Activated T-cell treated with anti-CD3 and anti-CD28 coated beads for 24 hours (primary cell): ENCODE measurements at regions not wholly inside any gene's neighbourhood (a gene's known extent, or its start where the extent isn't known, plus 50 kb on each side); places are given as distances from the start of the nearest gene placed in this dataset.

ENCODE experiments used
- DNase-seq: peaks from one replicate; pipeline ENCODE4 v3.0.0-alpha.2; 2020; ENCODE audit warnings: low read depth

DNA sequence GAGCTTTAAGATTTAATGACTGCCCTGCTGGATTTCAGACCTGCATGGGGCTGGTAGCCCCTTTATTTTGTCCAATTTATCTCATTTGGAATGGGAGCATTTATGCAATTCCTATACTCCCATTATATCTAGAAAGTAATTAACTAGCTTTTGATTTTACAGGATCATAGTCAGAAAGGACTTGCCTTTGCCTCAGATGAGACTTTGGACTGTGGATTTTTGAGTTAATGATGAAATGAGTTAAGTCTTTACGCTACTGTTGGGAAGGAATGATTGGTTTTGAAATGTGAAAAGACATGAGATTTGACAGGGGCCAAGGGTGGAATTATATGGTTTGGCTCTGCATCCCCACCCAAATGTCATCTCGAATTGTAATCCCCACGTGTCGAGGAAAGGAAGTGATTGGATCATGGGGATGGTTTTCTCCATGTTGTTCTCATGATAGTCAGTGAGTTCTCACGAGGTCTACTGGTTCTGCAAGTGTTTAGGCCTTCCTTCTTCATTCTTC, 213.1 kb upstream of the DCN start:
- no peak for DNase-seq

DNA sequence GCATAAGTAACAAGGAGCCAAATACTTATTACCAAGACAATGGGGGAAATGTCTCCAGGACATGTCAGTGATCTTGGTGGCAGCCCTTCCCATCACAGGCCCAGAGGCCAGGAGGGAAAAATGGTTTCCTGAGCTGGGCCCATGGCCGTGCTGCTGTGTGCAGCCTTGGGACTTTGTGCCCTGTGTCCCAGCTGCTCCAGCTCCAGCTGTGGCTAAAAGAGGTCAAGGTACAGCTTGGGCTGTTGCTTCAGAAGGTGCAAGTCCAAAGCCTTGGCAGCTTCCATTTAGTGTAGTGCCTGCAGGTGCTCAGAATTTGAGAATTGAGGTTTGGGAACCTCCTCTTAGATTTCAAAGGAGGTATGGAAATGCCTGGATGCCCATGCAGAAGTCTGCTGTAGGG, 212.3 kb upstream of the DCN start:
- DNase-seq, result no peak

DNA sequence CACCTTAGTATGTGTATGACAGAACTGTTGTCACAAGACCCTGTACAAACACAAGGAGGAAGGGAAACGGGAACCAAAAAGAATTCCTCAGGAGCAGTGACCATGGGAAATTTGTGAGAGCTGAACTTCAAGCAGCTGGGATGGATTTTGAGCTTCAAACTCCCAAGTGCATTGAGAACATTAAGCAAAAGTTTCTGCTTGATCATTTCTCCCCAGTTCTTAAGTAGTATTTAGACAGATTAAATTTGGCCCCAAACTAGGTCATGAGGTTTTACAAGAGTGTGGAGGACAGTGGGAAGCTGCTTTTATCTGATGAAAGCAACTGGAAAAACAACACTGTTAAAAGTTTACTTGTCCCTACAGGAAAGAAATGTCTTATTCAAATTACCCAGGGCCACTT, 206.0 kb upstream of the DCN start:
- no peak for DNase-seq

DNA sequence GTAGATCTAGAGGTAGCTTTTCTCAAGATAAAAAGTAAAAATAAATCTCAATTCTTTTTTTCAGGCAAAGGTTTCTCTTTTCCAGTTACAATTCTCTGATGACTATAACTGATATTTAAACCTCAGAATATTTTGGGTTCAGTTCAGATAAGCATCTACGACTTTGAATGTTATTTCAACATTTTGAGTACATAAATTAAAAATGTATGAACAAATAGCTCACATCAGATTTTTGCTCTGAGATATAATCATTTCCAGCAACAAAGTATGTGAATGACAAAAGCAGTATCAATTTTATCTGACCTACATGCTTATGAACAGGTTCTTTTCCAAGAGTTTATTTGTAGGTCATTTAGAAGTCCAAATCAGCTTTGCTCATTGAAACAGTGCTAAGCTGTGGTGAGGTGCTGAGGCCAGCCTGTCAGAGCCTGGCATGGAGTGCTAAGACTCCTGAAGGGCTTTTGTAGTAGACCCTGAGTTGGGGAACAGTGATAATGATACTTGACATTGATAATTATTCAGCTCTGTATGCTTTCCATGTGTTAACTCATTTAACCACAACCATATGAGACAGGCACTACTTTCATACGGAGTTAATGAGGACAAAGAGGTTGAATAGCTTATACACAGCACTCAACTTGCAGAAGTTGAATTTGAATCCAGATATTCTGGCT, 205.0 kb upstream of the DCN start:
- no peak for DNase-seq

DNA sequence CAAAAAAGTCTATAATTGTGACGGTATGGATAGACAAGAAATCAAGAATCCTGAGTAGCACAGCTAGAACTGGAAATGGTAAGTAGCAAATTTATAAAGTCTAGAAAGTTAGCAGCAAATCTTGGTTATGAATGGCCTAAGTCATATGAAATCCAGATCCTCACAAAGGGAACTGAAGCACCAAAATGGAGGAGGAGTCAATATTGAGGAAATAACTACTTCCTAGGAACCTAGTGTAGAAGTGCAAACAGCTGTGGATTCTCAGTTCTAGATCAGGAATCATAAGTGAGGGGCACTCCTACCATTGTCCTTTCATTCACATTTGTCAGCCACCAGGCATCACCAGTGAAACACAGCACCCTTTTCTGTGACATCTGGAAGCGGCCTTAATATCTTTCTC, 202.2 kb upstream of the DCN start:
- DNase-seq, result no peak

DNA sequence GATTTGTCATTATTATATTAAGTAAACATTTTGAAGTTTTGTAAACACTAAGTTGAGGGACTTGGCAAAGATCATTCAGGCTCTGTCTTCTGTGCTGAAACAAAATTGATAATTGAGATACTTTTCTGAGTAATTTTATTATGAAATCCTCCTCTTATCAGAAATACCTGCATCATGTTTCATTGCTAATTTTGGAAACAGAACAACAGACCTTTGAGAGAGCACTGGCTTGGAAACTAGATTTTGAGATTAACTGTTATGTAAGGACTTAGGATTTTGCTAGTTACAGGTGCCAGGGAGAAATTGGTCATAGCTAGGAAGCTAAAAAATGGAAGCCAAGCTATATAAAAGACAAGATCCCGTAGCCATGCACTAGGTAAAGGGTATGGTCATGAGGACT, 201.7 kb upstream of the DCN start:
- no peak for DNase-seq

DNA sequence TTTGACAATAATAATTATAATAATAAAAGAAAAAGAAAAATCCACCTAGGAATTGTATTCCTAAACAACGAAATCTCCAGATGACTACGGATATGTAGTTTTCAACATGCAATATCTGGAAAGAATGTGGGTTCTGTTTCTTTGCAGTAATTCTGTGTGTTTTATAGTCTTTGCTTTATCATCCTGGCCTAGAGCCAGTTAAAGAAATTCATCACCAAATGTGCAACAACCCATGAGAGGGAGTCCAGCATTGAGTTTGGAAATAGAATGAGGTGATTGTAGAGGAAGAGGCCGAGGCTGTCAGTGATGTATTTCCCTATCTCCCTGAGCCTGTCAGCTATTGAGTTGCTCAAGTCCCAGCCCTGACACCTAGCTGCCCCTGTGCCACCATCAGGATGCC, 200.5 kb upstream of the DCN start:
- DNase-seq, result no peak

DNA sequence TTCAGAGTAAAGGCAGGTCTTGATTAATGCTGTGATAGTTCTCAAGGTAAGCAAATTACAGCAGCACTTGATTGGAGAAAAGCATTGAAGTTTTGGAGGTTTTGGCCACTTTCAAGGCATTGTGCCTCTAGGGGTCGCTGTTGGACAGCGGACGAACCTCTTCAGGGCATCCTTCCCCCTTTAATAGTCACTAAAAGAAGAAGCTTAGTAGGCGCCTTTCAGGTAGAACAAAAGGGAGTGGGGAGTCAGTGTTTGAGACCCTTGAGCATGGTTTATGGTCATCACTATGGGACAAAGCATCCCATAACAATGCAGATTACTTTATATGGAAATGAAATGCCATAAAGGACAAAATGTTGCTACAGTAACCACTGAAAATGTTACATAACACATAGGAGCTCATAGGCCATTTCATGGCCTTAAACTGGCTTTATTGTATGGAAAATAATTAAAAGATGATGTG, 199.5 kb upstream of the DCN start:
- peak; percentile 76 for DNase-seq

DNA sequence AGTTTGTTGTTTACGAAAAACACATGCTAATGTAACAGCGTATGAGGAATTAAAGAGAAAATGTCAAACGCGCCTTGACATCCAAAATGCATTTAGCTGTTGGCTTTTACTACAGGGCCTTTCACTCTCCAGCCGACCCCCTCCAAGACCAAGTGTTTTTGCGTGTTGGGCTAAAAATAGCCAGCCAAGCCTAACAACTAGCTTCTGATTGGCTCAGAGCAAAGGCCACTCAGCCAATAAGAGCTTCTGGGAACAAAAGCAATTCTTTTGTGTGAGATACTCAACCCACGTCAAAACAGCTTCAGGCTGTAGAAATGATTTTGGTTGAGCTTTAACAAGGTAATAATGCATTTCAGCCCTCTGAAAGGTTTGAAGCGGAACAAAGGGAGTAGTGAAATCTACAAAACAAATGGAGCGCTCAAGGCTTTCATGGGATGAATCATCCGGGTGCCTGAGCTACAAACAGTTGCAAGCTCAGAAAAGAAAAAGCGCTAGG, 198.7 kb upstream of the DCN start:
- no peak for DNase-seq

DNA sequence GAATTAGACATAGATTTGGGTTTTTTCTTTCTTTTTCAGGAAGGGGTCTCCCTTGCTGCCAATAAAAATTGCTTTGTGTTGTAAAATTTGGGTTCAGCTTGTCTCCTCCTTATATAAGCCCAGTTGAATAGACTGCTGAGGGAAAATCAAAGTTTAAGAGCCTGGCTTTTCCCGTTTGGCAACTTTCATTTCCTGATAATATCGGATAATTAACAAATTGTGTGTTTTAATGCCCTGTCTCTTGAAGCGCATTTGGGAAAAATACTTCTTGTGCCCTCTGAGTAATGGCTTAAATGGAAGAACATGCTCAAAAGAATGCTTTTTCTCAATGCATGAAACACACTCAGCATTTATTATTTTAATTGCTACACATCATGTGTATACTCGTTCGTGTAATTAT, 198.0 kb upstream of the DCN start:
- no peak for DNase-seq

DNA sequence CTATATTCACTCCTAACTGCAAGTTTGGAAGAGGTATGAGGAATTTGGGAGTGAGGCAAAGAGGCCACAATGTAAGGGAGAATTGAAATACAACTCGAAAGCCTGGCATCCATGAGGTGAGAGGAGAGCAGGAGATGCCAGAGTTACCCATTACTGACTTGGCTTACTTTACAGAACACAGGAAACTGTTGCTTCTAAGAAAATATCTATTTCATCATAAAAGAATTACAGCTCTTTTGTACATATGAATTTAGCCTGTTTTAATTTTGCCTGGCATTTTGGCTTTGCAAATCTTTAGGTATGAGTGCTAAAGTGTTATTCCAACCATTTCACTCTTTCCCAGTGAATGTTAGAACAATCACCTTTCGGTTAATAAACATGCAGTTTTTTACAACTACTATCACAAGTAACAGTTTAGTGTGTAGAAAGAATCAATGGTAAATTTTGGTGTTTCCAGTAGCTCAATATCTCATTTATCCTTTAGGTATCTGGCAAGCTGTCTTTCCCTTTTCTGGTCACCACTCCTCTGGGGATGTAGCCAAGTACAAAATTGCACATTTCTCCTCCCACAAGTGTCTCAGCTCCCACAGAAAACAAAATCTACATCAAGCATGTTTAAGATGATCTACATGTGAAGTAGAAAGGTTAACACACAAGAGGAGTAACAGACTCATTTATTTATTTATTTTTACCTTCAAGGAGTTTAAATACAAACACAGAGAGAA, 196.6 kb upstream of the DCN start:
- no peak for DNase-seq

DNA sequence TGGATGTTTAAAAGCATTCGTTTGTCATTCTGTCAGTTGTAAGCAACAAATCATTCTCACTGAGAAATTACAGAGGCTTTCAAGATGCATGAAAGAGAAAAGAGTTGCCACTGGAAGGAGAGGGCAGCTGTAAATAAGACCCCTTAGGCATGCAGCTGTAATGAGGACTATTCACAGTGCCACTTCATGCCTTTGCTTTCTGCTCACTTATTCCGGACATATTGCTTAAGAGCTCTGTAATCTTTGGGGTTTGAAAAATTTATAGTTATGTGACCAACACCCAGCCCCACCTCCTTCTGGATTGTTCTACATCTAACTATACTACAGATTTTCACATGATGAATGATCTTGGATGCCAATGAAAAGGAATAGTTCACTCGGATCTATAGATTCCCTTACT, 194.8 kb upstream of the DCN start:
- no peak for DNase-seq

DNA sequence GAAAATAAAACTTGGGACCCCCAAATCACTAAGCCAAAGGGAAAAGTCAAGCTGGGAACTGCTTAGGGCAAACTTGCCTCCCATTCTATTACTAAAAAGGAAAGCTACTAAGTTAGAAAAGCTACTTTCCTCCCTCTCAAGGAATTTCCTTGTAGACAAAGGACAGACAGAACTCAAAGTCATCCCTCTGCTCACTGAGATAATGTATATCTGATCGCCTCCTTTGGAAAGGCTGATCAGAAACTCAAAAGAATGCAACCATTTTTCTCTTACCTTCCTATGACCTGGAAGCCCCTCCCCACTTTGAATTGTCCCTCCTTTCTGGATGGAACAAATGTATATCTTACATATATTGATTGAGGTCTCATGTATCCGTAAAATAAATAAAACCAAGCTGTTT, 190.5 kb upstream of the DCN start:
- DNase-seq, result no peak

DNA sequence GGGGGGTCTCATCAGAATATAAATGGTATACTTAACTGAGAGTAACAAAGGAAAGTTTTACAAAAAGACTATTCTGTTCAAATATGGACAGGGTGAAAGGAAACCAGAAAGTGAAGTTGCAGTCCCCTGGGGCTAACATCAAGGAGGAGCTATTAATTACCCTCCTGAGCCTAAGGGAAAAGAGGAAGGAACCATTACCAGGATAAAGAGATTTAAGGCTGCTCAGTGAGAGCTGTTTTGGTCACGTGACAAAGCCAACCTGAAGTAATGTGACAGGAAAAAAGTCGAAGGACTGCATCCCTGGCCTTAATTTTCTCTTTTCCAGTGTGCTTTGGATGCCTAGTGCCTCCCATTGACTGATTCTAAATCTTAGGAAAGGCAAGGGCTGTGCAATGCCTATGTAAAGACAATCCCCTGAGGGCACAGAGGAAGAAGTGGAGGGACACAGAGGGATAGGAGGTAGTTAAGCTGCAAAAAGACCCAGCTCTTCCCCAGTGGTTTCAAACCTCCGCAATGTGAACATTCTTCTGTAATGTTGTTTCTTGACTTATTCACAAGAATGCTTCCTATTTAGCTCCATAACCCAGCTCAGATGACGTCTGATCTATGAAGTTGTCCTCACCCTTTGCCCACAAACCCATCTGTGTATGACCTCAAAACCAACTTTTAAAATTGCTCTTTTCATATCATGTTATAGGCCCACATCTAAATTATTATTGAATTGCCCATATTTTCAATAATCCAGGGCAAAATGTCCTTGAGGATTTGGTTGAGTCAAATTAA, 187.7 kb upstream of the DCN start:
- no peak for DNase-seq

DNA sequence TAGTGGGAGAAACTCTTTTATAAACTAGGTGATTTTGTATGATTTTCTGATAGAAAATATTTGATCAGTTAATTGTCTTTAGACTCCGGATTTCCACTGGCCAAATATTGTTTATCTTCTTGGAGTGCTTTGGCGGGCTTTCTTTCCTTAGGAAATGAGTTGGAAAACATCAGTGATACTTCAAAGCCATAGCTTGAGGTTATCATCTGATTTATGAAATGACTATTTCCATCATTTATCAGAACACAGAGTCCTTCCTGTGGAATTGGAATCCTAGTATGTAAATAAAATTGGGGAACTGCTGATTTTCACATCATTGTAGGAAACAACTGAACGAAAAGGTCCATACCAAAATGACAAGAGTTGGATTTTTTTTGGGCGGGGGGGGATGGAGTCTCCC, 186.0 kb upstream of the DCN start:
- DNase-seq, result no peak

DNA sequence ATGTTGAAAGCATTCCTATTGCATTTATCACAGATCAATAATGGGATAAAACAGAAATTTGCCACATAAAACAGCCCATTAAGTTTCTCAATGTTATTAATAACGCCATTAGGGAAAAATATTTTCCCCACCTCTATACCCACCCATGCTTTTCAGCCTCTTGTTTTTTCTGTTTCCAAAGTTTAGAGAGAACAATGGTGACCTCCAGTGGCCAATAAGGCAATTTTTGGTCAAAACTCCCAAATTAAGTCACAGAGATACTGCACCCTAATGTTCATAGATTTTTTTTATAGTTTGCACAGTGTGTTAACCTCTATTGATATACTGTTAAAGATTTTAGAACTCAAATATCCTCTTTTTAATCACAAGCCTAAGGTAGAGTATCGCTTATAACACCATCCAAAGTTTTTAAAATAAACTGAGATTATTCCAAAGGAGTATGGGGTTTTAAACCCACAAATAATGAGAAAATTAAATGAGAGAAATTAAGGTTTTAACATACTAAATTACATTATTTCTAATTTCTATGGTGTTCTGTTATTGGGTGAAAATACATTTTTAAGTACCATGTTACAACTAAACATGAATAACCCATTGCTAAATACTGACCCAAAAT, 184.7 kb upstream of the DCN start:
- no peak for DNase-seq

DNA sequence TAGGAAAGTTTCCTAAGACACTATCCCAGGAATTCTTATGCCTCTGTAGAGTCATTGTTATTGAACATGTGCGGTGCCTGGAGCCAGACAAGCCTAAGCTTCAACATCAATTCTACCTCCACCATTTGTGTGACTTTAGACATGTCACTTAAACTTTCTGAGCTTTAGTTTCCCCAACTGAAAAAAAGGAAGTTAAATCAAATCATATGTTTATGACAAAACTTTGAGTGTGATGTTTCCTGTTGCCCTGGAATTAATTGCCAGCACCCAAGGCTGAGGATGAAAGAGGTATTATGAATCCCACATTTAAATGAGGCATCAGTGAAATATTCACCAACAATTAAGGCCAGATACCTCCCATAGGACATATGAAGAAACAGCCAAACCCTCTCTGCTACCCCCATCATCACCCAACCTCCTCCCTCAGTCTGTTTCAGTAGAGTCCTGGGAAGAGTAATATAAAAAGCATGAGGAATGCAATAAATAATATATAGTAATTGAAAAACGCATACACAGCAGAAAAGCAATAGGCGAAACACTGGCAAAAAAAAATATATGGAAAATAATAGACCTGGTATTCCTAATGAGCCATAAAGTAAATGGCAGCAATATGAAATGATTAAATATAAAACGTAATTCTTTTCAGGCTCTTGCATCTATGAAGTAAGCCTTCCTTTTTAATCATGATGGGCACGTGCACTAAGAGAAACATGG, 182.0 kb upstream of the DCN start:
- DNase-seq, result no peak

DNA sequence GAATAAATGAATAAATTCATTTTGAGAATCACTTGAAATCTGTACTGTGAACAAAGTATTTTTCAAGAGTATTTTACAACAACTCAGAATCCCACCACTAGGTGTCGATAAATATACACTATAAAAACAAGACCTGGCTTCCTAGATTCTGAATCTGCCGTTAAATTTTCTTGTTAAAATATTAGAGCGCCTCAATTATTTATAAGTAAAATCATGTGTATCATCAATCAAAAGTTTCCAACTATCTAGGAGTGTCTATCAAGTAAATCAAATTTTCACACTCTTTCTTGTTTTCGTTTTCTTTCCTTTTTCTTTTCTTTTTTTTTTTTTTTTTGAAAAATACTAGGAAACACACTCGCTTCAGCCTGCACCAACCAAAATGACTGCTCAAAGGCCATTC, 179.2 kb upstream of the DCN start:
- DNase-seq, result no peak

DNA sequence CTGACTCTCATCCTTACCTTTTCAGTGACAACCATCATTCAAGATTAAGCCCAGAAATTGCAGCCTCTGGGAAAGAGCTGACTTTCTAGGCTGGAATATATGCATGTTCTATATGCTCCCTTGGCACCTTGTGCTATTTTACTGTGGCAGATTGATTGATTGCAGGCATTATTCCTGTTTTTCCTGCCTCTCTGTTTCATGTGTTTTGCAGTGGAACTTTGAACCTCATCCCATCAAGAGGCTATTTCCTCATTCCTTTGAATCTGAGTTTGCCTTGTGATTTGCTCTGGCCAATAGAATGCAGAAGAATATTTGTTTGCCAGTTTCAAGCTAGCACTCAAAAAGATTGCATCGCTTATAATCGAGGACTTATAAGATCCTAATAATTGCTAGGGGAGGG, 174.8 kb upstream of the DCN start:
- DNase-seq, result no peak

DNA sequence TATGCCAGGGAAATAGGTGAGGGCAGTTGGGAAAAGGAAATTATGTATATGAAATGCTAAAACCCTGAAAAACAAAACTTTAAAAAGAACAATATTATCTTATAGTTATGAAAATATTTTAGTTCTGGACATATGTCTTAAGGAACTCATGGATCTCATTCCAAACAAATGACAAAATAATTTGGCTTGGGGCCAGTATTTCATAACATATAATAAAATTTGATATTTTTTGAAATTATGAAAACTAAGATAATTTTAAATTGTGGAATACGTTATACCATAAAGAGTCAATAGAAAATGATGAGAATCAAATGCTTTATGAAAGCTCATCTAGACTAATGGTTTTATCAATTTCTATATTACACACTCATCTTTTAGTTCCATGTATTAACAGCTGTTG, 173.8 kb upstream of the DCN start:
- no peak for DNase-seq

DNA sequence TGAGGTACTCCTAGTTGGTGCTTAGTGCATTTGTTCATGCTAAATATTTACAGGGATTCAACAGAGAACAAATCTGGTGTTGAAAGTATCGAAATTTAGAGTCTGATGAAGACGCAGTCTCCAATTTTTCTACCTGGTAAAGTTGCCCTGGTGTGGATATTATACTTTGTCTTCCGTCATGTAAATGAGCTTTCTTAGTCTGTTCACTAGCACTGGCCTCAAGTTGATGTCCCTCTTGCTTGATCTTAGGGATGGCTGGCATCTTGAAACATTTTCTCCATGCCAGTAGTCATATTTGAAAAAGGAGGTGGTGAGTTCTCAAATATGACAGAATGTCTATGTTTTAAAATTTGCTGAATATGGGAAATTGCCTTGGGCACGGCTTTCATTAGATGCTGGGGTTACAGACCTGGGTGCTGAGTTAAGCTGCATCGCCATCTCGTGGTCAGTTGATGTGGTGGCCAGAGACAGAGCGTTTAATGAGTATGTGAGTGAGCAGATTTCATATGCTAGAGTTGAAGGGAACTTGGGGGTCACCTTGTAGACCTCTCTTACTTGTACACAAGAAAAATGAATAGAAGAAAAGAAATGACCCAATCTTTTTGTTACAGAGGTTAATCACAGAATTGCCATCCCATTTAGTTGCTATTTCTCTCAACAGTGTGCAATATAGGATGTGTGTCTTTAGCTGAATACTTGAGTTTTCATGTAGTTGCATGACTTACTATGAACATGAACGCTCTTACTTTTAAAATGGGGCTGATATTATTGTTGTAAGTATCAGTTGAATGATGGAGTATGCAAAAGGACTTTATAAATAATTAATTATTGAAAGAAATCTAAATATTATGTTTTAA, 172.8 kb upstream of the DCN start:
- DNase-seq, result peak; percentile 20
